ENCODE measurements at regions not wholly inside any gene's neighbourhood (a gene's known extent, or its start where the extent isn't known, plus 50 kb on each side); places are given as distances from the start of the nearest gene placed in this dataset.
"Not testable (repeated sequence)": the region's sequence is repeated elsewhere in the genome, so short reads cannot be mapped to it uniquely, and the experiment has no call there.

DNA sequence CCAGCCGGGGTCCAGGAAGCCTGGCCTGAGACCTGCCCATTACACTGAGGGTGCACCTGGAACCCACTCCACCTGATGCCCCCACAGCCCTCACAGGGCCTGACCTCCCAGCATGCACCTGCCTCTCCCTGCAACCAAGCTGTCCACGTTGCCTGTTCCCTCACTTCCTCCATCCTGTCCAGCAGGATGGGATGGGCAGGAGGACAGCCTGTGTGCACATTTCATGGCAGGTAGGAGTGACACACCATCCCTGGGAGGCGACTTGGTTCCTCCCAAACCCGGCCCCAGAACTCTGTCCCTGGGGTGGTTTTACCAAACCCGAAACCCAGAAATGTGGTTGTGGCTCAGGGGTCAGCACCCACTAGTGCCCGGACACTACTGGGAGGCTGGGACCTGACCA lies 203.8 kb upstream of the ZNF519 start:
- not testable (repeated sequence) for DNase-seq (ENCODE audit: low spot score)

DNA sequence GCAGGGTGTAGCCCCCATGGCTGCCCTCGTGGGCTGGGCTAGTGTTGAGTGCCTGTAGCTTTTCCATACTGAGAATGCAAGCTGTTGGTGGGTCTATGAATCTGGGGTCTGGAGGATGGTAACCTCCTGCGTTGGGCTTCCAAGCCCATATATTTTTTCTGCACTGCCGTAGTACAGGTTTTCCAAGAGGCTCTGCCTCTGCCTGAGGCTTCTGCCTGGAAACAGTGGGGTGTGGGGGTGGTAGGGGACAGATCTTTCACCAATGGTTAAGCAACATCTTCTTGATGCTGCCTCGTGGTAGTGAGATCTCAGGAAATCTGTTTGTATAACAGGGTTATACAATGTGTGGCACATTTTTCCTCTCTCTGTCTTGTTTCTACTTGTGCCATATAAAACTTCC lies 189.0 kb upstream of the ZNF519 start:
- DNase-seq (ENCODE audit: low spot score), result not testable (repeated sequence)

- not testable (repeated sequence) for DNase-seq (ENCODE audit: low spot score)
These were observed 169.0 kb upstream of the ZNF519 start for GRCh38 chr18:14301255-14301654.

GRCh38 chr18:14295081-14295480 lies 162.8 kb upstream of the ZNF519 start:
- not testable (repeated sequence) for DNase-seq (ENCODE audit: low spot score)

- no peak for DNase-seq (ENCODE audit: low spot score)
These were observed 152.8 kb upstream of the ZNF519 start for GRCh38 chr18:14285053-14285452.

DNA sequence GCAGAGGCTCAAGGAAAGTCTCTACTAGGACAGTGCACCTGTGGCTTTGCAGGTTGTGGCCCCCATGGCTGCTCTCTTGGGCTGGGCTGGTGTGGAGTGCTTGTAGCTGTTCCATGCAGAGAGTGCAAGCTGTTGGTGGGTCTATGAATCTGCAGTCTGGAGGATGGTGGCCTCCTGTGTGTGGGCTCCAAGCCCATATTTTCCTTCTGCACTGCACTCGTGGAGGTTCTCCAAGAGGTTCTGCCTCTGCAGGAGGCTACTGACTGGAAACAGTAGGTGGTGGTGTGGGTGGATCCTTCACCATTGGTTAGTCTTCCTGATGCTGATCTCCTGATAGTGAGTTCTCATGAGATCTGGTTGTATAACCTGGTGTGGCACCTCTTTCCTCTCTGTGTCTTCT lies 143.2 kb upstream of the ZNF519 start:
- DNase-seq (ENCODE audit: low spot score), result not testable (repeated sequence)

DNA sequence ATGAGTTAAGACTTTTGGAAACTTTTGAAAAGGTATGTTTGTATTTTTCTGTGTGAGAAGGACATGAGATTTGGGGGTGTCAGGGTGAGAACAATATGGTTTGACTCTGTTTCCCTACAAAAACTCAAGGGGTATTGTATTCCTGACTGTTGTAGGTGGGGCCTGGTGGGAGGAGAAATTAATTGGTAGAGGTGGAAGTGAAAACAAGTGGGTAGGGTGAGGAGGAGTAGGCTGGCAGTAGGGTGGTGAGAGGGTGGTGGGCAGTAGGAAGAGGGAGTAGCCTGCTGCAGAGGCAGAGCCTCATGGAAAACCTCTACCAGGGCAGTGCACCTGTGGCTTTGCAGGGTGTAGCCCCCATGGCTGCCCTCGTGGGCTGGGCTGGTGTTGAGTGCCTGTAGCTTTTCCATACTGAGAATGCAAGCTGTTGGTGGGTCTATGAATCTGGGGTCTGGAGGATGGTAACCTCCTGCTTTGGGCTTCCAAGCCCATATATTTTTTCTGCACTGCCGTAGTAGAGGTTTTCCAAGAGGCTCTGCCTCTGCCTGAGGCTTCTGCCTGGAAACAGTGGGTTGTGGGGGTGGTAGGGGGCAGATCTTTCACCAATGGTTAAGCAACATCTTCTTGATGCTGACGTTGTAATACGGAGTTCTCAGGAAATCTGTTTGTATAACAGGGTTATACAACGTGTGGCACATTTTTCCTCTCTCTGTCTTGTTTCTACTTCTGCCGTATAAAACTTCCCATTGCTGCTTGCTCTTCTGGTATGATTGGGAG lies 133.6 kb upstream of the ZNF519 start:
- DNase-seq (ENCODE audit: low spot score), result not testable (repeated sequence)

GRCh38 chr18:14262786-14263185 lies 130.6 kb upstream of the ZNF519 start:
- not testable (repeated sequence) for DNase-seq (ENCODE audit: low spot score)

DNA sequence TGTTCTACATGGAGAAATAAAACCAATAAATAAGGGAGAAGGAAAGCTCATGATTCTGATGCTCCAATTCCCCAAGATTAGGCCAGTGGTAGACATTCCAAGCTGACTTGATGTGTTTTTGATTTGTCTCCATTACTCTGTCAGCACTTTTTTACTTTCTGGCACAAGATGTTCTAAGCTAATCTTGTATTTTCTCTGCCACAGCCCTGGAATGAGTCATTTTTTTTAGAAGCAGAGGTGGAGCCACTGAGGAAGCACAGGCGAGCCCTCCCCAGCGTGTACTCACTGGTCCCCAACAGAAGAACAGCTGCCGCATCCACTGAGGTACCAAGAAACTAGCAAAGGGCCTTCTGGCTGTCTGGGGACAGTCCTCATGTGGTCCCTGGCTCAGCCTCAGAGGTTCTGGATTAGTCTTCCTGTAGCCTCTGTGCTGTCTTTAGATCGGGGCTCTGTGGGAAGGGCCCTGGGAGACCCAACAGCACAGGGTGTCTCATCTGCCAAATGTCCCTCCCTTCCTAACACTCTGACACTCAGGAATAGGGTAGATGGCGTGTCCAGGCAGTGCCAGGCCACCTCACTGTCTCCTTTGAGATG lies 117.9 kb upstream of the ZNF519 start:
- not testable (repeated sequence) for DNase-seq (ENCODE audit: low spot score)

GRCh38 chr18:14239224-14239623 lies 107.0 kb upstream of the ZNF519 start:
- not testable (repeated sequence) for DNase-seq (ENCODE audit: low spot score)

DNA sequence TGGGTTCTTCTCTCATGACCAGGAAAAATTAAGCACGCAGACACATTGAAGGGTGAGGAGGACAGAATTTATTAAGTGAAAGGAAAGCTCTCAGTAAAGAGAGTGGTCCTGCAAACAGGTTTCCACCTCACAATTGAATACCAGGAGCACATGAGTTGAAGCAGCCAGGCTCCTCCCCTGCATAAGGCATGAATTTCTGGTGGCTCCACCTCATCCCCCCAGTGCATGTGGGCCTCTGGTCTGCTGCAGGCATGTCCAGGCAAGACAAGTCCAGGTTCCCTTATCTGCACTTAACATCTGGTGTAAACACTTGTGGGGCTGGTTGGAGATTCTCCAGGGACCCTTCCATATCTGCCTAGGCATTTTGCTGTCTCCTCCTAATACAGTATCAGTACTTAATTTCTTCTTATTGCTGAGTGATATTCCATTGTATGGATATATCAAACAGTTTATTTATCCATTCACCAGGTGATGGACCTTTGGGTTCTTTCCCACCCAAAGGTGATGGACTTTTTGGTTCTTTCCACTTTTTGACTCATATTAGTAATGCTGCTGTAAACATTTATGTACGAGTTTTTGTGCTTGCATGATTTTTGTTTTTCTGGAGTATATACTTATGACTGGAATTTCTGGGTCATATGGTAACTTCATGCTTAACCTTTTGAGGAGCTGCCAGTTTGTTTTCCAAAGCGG lies 104.3 kb upstream of the ZNF519 start:
- DNase-seq (ENCODE audit: low spot score), result not testable (repeated sequence)

- DNase-seq (ENCODE audit: low spot score), result not testable (repeated sequence)
These were observed 93.0 kb upstream of the ZNF519 start for GRCh38 chr18:14225286-14225679.

DNA sequence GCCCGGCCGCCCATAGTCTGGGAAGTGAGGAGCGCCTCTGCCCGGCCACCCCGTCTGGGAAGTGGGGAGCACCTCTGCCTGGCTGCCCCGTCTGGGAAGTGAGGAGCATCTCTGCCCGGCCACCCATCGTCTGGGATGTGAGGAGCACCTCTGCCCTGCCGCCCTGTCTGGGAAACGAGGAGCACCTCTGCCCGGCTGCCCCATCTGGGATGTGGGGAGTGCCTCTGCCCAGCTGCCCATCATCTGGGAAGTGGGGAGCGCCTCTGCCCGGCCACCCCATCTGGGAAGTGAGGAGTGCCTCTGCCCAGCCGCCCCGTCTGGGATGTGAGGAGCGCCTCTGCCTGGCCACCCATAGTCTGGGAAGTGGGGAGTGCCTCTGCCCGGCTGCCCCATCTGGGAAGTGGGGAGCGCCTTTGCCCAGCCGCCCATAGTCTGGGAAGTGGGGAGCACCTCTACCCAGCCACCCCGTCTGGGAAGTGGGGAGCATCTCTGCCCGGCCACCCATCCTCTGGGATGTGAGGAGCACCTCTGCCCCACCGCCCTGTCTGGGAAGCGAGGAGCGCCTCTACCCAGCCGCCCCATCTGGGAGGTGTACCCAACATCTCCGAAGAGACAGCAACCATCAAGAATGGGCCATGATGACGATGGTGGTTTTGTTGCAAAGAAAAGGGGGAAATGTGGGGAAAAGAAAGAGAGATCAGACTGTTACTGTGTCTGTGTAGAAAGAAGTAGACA lies 92.5 kb upstream of the ZNF519 start:
- not testable (repeated sequence) for DNase-seq (ENCODE audit: low spot score)

DNA sequence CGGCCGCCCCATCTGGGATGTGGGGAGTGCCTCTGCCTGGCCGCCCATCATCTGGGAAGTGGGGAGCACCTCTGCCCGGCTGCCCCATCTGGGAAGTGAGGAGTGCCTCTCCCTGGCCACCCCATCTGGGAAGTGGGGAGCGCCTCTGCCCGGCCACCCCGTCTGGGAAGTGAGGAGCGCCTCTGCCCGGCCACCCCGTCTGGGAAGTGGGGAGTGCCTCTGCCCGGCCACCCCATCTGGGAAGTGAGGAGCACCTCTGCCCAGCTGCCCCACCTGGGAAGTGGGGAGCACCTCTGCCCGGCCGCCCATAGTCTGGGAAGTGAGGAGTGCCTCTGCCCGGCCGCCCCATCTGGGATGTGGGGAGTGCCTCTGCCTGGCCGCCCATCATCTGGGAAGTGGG lies 91.7 kb upstream of the ZNF519 start:
- not testable (repeated sequence) for DNase-seq (ENCODE audit: low spot score)

- not testable (repeated sequence) for DNase-seq (ENCODE audit: low spot score)
These were observed 91.1 kb upstream of the ZNF519 start for GRCh38 chr18:14223231-14223822.

DNA sequence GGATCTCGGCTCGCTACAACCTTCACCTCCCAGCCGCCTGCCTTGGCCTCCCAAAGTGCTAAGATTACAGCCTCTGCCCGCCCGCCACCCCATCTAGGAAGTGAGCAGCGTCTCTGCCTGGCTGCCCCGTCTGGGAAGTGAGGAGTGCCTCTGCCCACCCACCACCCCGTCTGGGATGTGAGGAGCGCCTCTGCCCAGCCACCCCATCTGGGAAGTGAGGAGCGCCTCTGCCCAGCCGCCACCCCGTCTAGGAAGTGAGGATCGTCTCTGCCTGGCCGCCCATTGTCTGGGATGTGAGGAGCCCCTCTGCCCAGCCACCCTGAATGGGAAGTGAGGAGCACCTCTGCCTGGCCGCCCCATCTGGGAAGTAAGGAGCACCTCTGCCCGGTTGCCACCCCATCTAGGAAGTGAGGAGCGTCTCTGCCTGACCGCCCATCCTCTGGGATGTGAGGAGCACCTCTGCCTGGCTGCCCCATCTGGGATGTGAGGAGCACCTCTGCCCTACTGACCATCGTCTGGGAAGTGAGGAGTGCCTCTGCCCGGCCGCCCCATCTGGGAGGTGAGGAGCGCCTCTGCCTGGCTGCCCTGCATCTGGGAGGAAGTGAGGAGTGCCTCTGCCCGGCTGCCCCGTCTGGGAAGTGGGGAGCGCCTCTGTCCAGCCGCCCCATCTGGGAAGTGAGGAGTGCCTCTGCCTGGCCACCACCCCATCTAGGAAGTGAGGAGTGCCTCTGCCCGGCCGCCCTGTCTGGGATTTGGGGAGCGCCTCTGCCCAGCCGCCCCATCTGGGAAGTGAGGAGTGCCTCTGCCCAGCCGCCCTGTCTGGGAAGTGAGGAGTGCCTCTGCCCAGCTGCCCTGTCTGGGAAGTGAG lies 90.4 kb upstream of the ZNF519 start:
- not testable (repeated sequence) for DNase-seq (ENCODE audit: low spot score)

DNA sequence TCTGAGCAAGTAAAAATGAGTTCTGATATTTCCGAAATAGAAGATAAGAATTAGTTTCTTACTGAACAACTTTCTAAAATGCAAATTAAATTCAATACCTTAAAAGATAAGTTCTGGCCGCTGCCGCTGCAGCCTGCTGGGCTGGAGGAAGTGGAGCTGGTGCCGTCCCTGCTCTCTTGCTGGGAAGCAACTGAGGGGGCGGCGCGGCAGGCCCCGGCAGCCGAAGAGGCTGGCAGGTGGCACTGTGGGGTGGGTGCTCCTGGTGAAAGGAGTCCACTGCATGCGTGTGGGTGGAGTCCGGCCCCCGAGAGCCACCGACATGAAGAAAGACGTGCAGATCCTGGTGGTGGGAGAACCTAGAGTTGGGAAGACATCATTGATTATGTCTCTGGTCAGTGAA lies 89.5 kb upstream of the ZNF519 start:
- DNase-seq (ENCODE audit: low spot score), result no peak

DNA sequence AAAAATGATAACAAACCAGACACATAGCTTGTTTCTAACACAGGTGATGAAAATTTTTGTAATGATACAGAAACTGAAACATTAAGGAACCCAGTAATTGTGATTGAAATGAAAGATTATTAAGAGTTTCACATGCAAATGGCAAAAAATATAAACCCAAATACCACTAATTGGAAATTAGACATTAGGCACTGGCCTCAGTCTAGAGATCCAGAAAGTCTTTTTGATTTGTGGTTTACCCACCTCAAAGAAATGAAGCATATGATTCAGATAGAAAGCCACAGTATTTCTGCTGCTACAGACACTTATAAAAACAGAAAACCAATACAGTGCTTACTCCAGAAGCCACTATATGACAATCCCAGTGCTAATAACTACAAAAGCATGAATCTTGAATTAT lies 83.7 kb upstream of the ZNF519 start:
- not testable (repeated sequence) for DNase-seq (ENCODE audit: low spot score)

DNA sequence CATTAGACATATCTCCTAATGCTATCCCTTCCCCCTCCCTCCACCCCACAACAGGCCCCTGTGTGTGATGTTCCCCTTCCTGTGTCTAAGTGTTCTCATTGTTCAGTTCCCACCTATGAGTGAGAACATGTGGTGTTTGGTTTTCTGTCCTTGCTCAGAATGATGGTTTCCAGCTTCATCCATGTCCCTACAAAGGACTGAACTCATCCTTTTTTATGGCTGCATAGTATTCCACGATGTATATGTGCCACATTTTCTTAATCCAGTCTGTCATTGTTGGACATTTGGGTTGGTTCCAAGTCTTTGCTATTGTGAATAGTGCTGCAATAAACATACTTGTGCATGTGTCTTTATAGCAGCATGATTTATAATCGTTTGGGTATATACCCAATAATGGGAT lies 71.2 kb upstream of the ZNF519 start:
- not testable (repeated sequence) for DNase-seq (ENCODE audit: low spot score)

GRCh38 chr18:14190776-14191442 lies 58.7 kb upstream of the ZNF519 start:
- DNase-seq (ENCODE audit: low spot score), result not testable (repeated sequence)

All from left forelimb (tissue), 1 donor.